Progenitor cell of endocrine pancreas (in vitro differentiated cells): ENCODE measurements at regions not wholly inside any gene's neighbourhood (a gene's known extent, or its start where the extent isn't known, plus 50 kb on each side); places are given as distances from the start of the nearest gene placed in this dataset.
"Not testable (repeated sequence)": the region's sequence is repeated elsewhere in the genome, so short reads cannot be mapped to it uniquely, and the experiment has no call there.

ENCODE experiments used
- DNase-seq: peaks from one replicate; pipeline ENCODE4 v3.0.0; 2021; ENCODE audit warnings: low spot score; ENCODE audit not compliant: unreplicated experiment
- H3K27ac Mint-ChIP-seq: 2 replicates; pipeline ENCODE4 v1.8.0; 2021; ENCODE audit warnings: mild to moderate bottlenecking, moderate library complexity, mixed read lengths
- H3K27me3 Mint-ChIP-seq: 2 replicates; pipeline ENCODE4 v1.8.0; 2021; ENCODE audit warnings: mixed read lengths
- H3K36me3 Mint-ChIP-seq: 2 replicates; pipeline ENCODE4 v1.8.0; 2022; ENCODE audit warnings: mixed read lengths; ENCODE audit not compliant: insufficient read depth
- H3K4me1 Mint-ChIP-seq: 2 replicates; pipeline ENCODE4 v1.8.0; 2021; ENCODE audit warnings: low read depth, mixed read lengths
- H3K4me3 Mint-ChIP-seq: 2 replicates; pipeline ENCODE4 v1.8.0; 2021; ENCODE audit warnings: low read depth, mild to moderate bottlenecking, moderate library complexity, mixed read lengths
- H3K9me3 Mint-ChIP-seq: 2 replicates; pipeline ENCODE4 v1.8.0; 2021; ENCODE audit warnings: low read depth, mixed read lengths
- TF ChIP-seq, protein P1 (sequence below): fragments of 200-600 bp; sonication (generic); IDR thresholded peaks from one replicate; pipeline ENCODE4 v1.5.0; 2021; ENCODE audit warnings: antibody characterized with exemption, mild to moderate bottlenecking; ENCODE audit not compliant: unreplicated experiment

DNA sequence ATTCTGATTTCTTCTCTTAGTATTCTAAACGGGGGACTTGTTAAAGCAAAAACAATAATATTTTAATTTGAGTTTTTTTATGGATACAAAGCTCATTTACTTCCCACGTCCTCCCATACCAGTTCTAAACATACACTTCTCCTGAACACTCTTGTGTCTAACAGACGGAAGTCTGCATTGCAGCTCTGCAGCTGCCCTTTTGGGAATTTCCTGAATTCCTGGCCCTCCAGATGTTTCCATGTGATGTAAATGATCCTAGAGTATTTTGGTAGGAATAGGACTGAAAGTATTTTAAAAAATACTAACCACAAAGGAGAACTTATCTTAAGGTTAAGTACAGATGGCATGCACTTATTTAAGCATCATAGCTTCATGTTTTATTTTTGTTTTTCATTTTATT is 886.7 kb downstream of the TBC1D32 start:
- TF ChIP-seq, protein P1, sequence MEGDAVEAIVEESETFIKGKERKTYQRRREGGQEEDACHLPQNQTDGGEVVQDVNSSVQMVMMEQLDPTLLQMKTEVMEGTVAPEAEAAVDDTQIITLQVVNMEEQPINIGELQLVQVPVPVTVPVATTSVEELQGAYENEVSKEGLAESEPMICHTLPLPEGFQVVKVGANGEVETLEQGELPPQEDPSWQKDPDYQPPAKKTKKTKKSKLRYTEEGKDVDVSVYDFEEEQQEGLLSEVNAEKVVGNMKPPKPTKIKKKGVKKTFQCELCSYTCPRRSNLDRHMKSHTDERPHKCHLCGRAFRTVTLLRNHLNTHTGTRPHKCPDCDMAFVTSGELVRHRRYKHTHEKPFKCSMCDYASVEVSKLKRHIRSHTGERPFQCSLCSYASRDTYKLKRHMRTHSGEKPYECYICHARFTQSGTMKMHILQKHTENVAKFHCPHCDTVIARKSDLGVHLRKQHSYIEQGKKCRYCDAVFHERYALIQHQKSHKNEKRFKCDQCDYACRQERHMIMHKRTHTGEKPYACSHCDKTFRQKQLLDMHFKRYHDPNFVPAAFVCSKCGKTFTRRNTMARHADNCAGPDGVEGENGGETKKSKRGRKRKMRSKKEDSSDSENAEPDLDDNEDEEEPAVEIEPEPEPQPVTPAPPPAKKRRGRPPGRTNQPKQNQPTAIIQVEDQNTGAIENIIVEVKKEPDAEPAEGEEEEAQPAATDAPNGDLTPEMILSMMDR, result no peak
- Mint-ChIP-seq H3K27ac (no peak overlapping the region), H3K4me3 (no peak overlapping the region), H3K36me3 (no peaks in the 10 kb centered on the region), H3K4me1 (peaks cover 5% of the 10 kb centered on the region), H3K9me3 (no peaks in the 10 kb centered on the region), H3K27me3 (no peaks in the 10 kb centered on the region)
- no peak for DNase-seq

DNA sequence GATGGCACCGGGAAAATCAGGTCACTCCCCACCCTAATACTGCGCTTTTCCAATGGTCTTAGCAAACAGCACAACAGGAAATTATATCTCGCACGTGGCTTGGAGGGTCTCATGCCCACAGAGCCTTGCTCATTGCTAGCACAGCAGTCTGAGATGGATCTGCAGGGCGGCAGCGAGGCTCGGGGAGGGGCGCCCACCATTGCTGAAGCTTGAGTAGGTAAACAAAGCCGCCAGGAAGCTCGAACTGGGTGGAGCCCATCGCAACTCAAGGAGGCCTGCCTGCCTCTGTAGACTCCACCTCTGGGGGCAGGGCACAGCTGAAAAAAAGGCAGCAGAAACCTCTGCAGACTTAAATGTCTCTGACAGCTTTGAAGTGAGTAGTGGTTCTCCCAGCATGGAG is 901.4 kb downstream of the TBC1D32 start:
- not testable (repeated sequence) for H3K27ac Mint-ChIP-seq, H3K4me1 Mint-ChIP-seq, H3K9me3 Mint-ChIP-seq, H3K36me3 Mint-ChIP-seq, DNase-seq, H3K4me3 Mint-ChIP-seq, H3K27me3 Mint-ChIP-seq

DNA sequence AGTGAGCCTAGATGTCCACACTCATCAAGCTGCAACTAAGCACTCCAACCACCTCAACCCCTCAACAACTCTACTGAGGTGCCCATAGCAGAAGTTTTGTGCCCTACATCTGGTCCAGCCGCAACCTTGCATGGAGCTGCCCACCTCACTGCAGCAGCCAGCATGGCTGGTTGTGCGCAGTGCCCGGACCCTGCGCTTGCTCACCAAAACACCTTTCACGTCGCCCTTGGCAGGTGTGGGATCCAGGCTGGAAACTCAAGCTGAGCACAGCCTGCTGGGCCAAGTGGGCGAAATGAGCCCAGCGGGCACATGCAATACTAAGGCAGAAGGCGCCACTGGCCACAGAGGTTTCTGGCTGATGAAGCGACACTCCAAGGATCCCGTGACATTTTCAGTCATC is 902.4 kb downstream of the TBC1D32 start:
- Mint-ChIP-seq H3K36me3 (no peaks in the 10 kb centered on the region), H3K9me3 (peaks cover 3% of the 10 kb centered on the region), H3K4me3 (no peak overlapping the region), H3K27me3 (no peaks in the 10 kb centered on the region), H3K4me1 (no peaks in the 10 kb centered on the region), H3K27ac (no peak overlapping the region)
- no peak for DNase-seq
- TF ChIP-seq, protein P1, result no peak

- DNase-seq, result no peak
- H3K27me3 Mint-ChIP-seq, result no peaks in the 10 kb centered on the region
- TF ChIP-seq, protein P1, result no peak
- H3K36me3 Mint-ChIP-seq, result no peaks in the 10 kb centered on the region
- no peaks in the 10 kb centered on the region for H3K9me3 Mint-ChIP-seq
- H3K27ac Mint-ChIP-seq, result no peak overlapping the region
- H3K4me3 Mint-ChIP-seq, result no peak overlapping the region
- H3K4me1 Mint-ChIP-seq, result no peaks in the 10 kb centered on the region
These were observed 922.9 kb downstream of the TBC1D32 start for GRCh38 chr6:120411394-120411793.

DNA sequence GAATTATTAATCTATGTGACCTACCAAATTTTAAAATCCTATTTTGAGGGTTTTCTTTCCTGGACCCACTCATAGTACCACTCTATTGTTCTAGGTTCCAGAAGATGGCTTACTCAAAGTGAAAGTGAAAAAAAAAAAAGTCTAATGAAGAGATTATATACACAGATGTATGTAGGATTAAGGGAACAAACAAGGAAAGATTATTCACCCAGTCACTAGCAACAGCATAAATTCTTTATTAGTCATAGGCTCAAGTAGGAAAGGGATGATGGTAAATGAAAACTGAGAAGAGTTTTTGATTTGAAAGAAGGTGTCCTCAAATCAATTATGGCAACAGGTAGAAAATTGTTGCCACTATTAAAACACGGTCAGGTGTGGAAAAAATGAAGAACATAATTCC is 923.7 kb downstream of the TBC1D32 start:
- DNase-seq, result no peak
- no peaks in the 10 kb centered on the region for H3K4me1 Mint-ChIP-seq
- TF ChIP-seq, protein P1, result no peak
- H3K36me3 Mint-ChIP-seq, result no peaks in the 10 kb centered on the region
- H3K4me3 Mint-ChIP-seq, result no peak overlapping the region
- H3K27ac Mint-ChIP-seq, result no peak overlapping the region
- no peaks in the 10 kb centered on the region for H3K27me3 Mint-ChIP-seq
- no peaks in the 10 kb centered on the region for H3K9me3 Mint-ChIP-seq

GRCh38 chr6:120407696-120408095 is 926.6 kb downstream of the TBC1D32 start:
- no peak overlapping the region for H3K4me3 Mint-ChIP-seq
- TF ChIP-seq, protein P1, result no peak
- H3K27ac Mint-ChIP-seq, result no peak overlapping the region
- H3K27me3 Mint-ChIP-seq, result no peaks in the 10 kb centered on the region
- no peaks in the 10 kb centered on the region for H3K36me3 Mint-ChIP-seq
- no peaks in the 10 kb centered on the region for H3K4me1 Mint-ChIP-seq
- no peaks in the 10 kb centered on the region for H3K9me3 Mint-ChIP-seq
- DNase-seq, result no peak
